Fibroblast of villous mesenchyme (primary cell): ENCODE measurements at regions not wholly inside any gene's neighbourhood (a gene's known extent, or its start where the extent isn't known, plus 50 kb on each side); places are given as distances from the start of the nearest gene placed in this dataset.

Experiments used
- DNase-seq: peaks from one replicate; pipeline ENCODE4 v3.0.0-alpha.2; 2010; ENCODE audit warnings: low read depth
- H3K4me3 ChIP-seq: 2 replicates; pipeline ENCODE4 v1.5.1; 2011; ENCODE audit warnings: low read depth, mild to moderate bottlenecking, low read length
- TF ChIP-seq, protein P1 (sequence below): IDR thresholded peaks from 2 replicates; pipeline ENCODE4 v1.5.1; 2012; ENCODE audit warnings: low read depth, mild to moderate bottlenecking, low read length; ENCODE audit not compliant: insufficient read depth

DNA sequence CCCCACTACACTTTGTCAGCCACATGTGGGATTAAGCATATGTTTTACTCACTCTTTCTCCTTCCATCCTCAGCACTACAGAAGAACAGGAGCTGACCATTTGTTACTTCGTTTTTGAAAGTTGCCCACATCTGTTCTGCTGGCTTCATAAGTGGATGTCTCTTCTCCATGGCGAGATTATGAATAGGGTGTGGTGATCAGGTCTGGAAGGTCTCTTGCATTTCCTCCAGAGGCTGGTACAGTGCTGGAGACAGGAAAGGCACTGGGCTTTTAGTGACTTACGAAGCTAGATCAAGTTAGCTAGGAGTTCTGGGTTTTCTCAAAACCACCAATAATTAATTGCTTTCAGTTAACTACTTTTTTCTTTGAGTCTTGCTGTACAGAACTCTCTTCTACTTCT, 136.5 kb downstream of the AQP4 start:
- DNase-seq = no peak
- H3K4me3 ChIP-seq = no peak overlapping the region
- TF ChIP-seq, protein P1, sequence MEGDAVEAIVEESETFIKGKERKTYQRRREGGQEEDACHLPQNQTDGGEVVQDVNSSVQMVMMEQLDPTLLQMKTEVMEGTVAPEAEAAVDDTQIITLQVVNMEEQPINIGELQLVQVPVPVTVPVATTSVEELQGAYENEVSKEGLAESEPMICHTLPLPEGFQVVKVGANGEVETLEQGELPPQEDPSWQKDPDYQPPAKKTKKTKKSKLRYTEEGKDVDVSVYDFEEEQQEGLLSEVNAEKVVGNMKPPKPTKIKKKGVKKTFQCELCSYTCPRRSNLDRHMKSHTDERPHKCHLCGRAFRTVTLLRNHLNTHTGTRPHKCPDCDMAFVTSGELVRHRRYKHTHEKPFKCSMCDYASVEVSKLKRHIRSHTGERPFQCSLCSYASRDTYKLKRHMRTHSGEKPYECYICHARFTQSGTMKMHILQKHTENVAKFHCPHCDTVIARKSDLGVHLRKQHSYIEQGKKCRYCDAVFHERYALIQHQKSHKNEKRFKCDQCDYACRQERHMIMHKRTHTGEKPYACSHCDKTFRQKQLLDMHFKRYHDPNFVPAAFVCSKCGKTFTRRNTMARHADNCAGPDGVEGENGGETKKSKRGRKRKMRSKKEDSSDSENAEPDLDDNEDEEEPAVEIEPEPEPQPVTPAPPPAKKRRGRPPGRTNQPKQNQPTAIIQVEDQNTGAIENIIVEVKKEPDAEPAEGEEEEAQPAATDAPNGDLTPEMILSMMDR = no peak

GRCh38 chr18:26723981-26724380, 141.5 kb downstream of the AQP4 start:
- TF ChIP-seq, protein P1 = no peak
- DNase-seq = no peak

GRCh38 chr18:26722565-26722931, 143.0 kb downstream of the AQP4 start:
- TF ChIP-seq, protein P1 = no peak
- DNase-seq = no peak
- no peak overlapping the region for H3K4me3 ChIP-seq

More at GRCh38 chr18:26723981-26724380, 141.5 kb downstream of the AQP4 start:
- H3K4me3 ChIP-seq = no peak overlapping the region

DNA sequence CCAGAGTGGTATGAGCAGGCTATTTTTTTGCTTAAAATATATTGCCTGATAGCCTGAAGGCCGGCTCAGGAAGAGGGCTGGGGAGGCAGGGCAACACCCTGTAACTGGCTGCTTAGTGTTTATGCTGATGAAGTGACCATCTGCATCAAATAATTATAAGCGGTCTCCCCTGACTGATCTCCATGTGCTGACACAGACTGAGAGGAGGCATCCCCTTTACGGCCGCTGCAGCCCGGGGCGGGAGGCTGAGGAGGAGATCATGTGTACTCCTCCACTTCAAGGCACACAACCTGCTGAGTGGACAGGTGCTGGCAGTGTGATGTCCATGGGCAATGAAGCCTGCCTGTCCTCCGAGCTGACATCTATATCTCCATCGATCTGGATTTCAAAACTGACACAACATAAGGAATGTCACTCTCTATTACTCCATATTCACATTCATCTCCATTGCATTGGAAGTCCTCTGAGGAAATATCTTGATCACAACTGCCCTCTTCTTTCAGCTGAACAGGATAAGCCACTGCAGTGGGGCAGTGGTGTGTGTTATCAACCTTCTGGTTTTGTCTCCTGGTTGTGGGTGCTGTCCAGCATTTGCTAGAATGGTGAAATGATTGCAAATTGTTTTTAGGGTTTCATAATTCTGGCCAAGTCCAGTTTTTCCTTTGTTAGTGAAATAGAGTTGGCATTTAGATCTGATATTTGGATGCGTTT, 143.5 kb downstream of the AQP4 start:
- H3K4me3 ChIP-seq = no peak overlapping the region
- no peak for DNase-seq
- TF ChIP-seq, protein P1 = no peak

DNA sequence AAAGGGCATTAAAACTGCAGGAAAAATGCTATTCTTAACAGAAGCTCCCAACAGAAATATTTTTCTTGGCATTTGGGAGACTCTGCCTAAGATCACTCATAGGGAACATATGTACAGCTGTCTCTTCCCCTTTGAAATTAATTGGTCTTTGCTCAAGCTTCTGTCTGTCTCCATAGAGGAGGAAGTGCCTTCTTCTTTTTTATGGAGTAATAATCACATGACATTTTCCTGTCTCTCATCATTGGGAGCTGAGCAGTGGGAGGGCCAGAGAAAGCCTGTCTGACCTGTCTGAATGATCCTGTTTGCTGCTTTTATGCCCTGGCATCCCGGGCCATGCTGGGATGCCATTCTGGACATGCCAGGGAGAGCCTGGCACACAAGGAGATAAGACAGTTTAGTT, 145.6 kb downstream of the AQP4 start:
- TF ChIP-seq, protein P1 = no peak

GRCh38 chr18:26717123-26717719, 148.3 kb downstream of the AQP4 start:
- no peak for DNase-seq
- TF ChIP-seq, protein P1 = no peak
- no peak overlapping the region for H3K4me3 ChIP-seq

More for the DNA sequence above, 145.6 kb downstream of the AQP4 start:
- no peak overlapping the region for H3K4me3 ChIP-seq
- no peak for DNase-seq
